ENCODE measurements at regions not wholly inside any gene's neighbourhood (a gene's known extent, or its start where the extent isn't known, plus 50 kb on each side); places are given as distances from the start of the nearest gene placed in this dataset.

- no peak for TF ChIP-seq EGR1 (IDR thresholded peaks at IDR 0.05; ENCODE audit: low read depth in 2 of 2)
- TF ChIP-seq REST (IDR thresholded peaks at IDR 0.05) = no peak
- TF ChIP-seq CTCF (IDR thresholded peaks at IDR 0.05; ENCODE audit: low read depth, low read length, missing input control) = no peak
- no peak for TF ChIP-seq RAD21 (IDR thresholded peaks at IDR 0.05)
- no peak for TF ChIP-seq MAX (IDR thresholded peaks at IDR 0.05)
- no peak for TF ChIP-seq GABPA (IDR thresholded peaks at IDR 0.05 in 1 of 2, conservative IDR thresholded peaks at IDR 0.05 in 1 of 2)
- TF ChIP-seq HNF4A (conservative IDR thresholded peaks at IDR 0.05) = no peak
- TF ChIP-seq NR2F2 (IDR thresholded peaks at IDR 0.05) = no peak
- TF ChIP-seq JUND (IDR thresholded peaks at IDR 0.05) = no peak
- no peak for TF ChIP-seq YY1 (IDR thresholded peaks at IDR 0.05)
Measured at GRCh38 chr2:175233135-175233719, 51.7 kb upstream of the ATP5MC3 start.
